GM19328 (cell line): ENCODE measurements at regions not wholly inside any gene's neighbourhood (a gene's known extent, or its start where the extent isn't known, plus 50 kb on each side); places are given as distances from the start of the nearest gene placed in this dataset.

Experiments used
- ATAC-seq: cut with Tn5 transposase; IDR thresholded peaks from one replicate; pipeline ENCODE4 v1.9.1; 2021; ENCODE audit warnings: mild to moderate bottlenecking, moderate library complexity; ENCODE audit not compliant: unreplicated experiment

GRCh38 chr9:88657893-88658292, 122.9 kb downstream of the NXNL2 start:
- ATAC-seq, result no peak

GRCh38 chr9:88658311-88658822, 123.4 kb downstream of the NXNL2 start:
- no peak for ATAC-seq

GRCh38 chr9:88659126-88659525, 124.1 kb downstream of the NXNL2 start:
- no peak for ATAC-seq

GRCh38 chr9:88660611-88661010, 125.6 kb downstream of the NXNL2 start:
- ATAC-seq, result no peak

- ATAC-seq, result no peak
These were observed 126.8 kb downstream of the NXNL2 start for GRCh38 chr9:88661759-88662158.

GRCh38 chr9:88663771-88664419, 128.9 kb downstream of the NXNL2 start:
- no peak for ATAC-seq

GRCh38 chr9:88664773-88665172, 129.8 kb downstream of the NXNL2 start:
- no peak for ATAC-seq

- no peak for ATAC-seq
These were observed 138.1 kb downstream of the NXNL2 start for GRCh38 chr9:88672874-88673689.

GRCh38 chr9:88673886-88674285, 138.9 kb downstream of the NXNL2 start:
- no peak for ATAC-seq

GRCh38 chr9:88676644-88677043, 141.7 kb downstream of the NXNL2 start:
- ATAC-seq, result no peak

GRCh38 chr9:88678008-88678407, 143.0 kb downstream of the NXNL2 start:
- ATAC-seq, result no peak

GRCh38 chr9:88678431-88678830, 143.5 kb downstream of the NXNL2 start:
- no peak for ATAC-seq

GRCh38 chr9:88680041-88680440, 145.1 kb downstream of the NXNL2 start:
- ATAC-seq, result no peak

GRCh38 chr9:88680505-88681160, 145.7 kb downstream of the NXNL2 start:
- no peak for ATAC-seq

GRCh38 chr9:88681434-88681833, 146.5 kb downstream of the NXNL2 start:
- no peak for ATAC-seq

- ATAC-seq, result no peak
These were observed 147.5 kb downstream of the NXNL2 start for GRCh38 chr9:88682431-88682831.

GRCh38 chr9:88684046-88684445, 149.1 kb downstream of the NXNL2 start:
- ATAC-seq, result no peak

GRCh38 chr9:88684845-88685244, 149.9 kb downstream of the NXNL2 start:
- no peak for ATAC-seq

GRCh38 chr9:88685966-88686365, 151.0 kb downstream of the NXNL2 start:
- no peak for ATAC-seq

GRCh38 chr9:88689509-88690298, 154.7 kb downstream of the NXNL2 start:
- ATAC-seq, result no peak

- no peak for ATAC-seq
These were observed 155.7 kb downstream of the NXNL2 start for GRCh38 chr9:88690628-88691027.
